ENCODE measurements at regions not wholly inside any gene's neighbourhood (a gene's known extent, or its start where the extent isn't known, plus 50 kb on each side); places are given as distances from the start of the nearest gene placed in this dataset.

DNA sequence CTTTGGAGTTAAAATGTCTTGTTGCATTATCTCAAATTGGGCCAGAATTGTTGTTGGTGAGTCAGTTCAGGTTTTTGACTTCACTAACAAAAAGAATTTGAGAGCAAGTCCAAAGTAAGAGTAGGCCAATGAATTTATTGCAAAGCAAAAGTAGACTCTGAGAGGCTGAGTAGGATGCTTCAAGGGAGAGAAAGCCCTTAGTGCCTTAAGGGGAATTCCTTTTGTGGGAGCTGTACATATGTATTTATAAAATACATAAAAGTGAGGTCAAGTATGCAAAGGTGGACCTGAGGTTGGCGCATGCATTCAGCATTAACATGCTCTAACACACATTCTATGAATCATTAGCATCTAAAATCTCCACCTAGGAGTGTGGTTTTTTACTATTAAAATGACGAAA, 565.4 kb downstream of the GRXCR1 start:
- TF ChIP-seq, protein P1, sequence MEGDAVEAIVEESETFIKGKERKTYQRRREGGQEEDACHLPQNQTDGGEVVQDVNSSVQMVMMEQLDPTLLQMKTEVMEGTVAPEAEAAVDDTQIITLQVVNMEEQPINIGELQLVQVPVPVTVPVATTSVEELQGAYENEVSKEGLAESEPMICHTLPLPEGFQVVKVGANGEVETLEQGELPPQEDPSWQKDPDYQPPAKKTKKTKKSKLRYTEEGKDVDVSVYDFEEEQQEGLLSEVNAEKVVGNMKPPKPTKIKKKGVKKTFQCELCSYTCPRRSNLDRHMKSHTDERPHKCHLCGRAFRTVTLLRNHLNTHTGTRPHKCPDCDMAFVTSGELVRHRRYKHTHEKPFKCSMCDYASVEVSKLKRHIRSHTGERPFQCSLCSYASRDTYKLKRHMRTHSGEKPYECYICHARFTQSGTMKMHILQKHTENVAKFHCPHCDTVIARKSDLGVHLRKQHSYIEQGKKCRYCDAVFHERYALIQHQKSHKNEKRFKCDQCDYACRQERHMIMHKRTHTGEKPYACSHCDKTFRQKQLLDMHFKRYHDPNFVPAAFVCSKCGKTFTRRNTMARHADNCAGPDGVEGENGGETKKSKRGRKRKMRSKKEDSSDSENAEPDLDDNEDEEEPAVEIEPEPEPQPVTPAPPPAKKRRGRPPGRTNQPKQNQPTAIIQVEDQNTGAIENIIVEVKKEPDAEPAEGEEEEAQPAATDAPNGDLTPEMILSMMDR (IDR thresholded peaks at IDR 0.05): no peak
- TF ChIP-seq POLR2A (IDR thresholded peaks at IDR 0.05): no peak

Data from body of pancreas (tissue), 4 donors.